ENCODE measurements at regions not wholly inside any gene's neighbourhood (a gene's known extent, or its start where the extent isn't known, plus 50 kb on each side); places are given as distances from the start of the nearest gene placed in this dataset.

DNA sequence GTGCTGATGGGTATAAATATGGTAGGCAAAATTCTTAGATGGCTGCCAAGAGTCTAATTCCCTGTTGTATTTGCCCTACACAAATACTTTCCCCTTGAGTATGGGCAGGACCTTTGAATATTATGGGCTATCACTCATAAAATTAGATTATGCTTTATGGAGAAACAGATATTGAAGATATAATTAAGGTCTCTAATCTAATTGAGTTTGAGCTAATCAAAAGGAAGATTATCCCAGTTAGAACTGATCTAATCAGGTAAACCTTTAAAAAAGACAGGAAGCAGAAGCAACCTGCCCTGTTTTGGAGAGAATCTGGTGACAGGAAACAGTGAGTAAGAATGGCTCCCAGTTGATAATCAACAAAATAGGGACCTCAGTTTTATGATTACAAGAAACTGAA lies 609.0 kb upstream of the PRMT6 start:
- no peak overlapping the region for H3K4me3 ChIP-seq (ENCODE audit: low read depth in 1 of 3, low read length in 3 of 3)
- no peak overlapping the region for H3K9ac ChIP-seq (ENCODE audit: low read depth in 1 of 2, low read length in 2 of 2)
- H3K9me3 ChIP-seq (ENCODE audit: control insufficient read depth in 4 of 4, low read length in 3 of 4), result no peaks in the 10 kb centered on the region
- DNase-seq (ENCODE audit: low spot score), result no peak
- no peak overlapping the region for H3K27ac ChIP-seq (ENCODE audit: low read depth in 1 of 2, low read length in 2 of 2)
- TF ChIP-seq ZBTB33 (IDR thresholded peaks at IDR 0.05), result no peak
- TF ChIP-seq, protein P1, sequence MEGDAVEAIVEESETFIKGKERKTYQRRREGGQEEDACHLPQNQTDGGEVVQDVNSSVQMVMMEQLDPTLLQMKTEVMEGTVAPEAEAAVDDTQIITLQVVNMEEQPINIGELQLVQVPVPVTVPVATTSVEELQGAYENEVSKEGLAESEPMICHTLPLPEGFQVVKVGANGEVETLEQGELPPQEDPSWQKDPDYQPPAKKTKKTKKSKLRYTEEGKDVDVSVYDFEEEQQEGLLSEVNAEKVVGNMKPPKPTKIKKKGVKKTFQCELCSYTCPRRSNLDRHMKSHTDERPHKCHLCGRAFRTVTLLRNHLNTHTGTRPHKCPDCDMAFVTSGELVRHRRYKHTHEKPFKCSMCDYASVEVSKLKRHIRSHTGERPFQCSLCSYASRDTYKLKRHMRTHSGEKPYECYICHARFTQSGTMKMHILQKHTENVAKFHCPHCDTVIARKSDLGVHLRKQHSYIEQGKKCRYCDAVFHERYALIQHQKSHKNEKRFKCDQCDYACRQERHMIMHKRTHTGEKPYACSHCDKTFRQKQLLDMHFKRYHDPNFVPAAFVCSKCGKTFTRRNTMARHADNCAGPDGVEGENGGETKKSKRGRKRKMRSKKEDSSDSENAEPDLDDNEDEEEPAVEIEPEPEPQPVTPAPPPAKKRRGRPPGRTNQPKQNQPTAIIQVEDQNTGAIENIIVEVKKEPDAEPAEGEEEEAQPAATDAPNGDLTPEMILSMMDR (IDR thresholded peaks at IDR 0.05; ENCODE audit: low read depth, low read length, missing input control), result no peak
- TF ChIP-seq YY1 (IDR thresholded peaks at IDR 0.05), result no peak
- TF ChIP-seq RXRA (IDR thresholded peaks at IDR 0.05), result no peak
- no peak for TF ChIP-seq JUND (IDR thresholded peaks at IDR 0.05)
- TF ChIP-seq NR2F2 (IDR thresholded peaks at IDR 0.05), result no peak
- no peak for TF ChIP-seq HNF4G (IDR thresholded peaks at IDR 0.05)
- TF ChIP-seq GABPA (IDR thresholded peaks at IDR 0.05 in 1 of 2, conservative IDR thresholded peaks at IDR 0.05 in 1 of 2), result no peak
- no peak for TF ChIP-seq MAX (IDR thresholded peaks at IDR 0.05)
- no peak for TF ChIP-seq SP1 (IDR thresholded peaks at IDR 0.05)
- TF ChIP-seq, protein P2, sequence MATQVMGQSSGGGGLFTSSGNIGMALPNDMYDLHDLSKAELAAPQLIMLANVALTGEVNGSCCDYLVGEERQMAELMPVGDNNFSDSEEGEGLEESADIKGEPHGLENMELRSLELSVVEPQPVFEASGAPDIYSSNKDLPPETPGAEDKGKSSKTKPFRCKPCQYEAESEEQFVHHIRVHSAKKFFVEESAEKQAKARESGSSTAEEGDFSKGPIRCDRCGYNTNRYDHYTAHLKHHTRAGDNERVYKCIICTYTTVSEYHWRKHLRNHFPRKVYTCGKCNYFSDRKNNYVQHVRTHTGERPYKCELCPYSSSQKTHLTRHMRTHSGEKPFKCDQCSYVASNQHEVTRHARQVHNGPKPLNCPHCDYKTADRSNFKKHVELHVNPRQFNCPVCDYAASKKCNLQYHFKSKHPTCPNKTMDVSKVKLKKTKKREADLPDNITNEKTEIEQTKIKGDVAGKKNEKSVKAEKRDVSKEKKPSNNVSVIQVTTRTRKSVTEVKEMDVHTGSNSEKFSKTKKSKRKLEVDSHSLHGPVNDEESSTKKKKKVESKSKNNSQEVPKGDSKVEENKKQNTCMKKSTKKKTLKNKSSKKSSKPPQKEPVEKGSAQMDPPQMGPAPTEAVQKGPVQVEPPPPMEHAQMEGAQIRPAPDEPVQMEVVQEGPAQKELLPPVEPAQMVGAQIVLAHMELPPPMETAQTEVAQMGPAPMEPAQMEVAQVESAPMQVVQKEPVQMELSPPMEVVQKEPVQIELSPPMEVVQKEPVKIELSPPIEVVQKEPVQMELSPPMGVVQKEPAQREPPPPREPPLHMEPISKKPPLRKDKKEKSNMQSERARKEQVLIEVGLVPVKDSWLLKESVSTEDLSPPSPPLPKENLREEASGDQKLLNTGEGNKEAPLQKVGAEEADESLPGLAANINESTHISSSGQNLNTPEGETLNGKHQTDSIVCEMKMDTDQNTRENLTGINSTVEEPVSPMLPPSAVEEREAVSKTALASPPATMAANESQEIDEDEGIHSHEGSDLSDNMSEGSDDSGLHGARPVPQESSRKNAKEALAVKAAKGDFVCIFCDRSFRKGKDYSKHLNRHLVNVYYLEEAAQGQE (IDR thresholded peaks at IDR 0.05), result no peak
- no peaks in the 10 kb centered on the region for H3K36me3 ChIP-seq (ENCODE audit: control insufficient read depth in 4 of 4, insufficient read depth in 3 of 4, low read depth in 1 of 4, low read length in 3 of 4)
- H3K27me3 ChIP-seq (ENCODE audit: control insufficient read depth in 4 of 4, insufficient read depth in 4 of 4, low read length in 3 of 4), result peaks cover 0 to 3% (median 0%) of the 10 kb centered on the region in 4 donors
- no peaks in the 10 kb centered on the region for H3K4me1 ChIP-seq (ENCODE audit: control insufficient read depth in 4 of 4, insufficient read depth in 4 of 4, low read length in 3 of 4)

GRCh38 chr1:106456832-106457231 lies 599.6 kb upstream of the PRMT6 start:
- Histone ChIP-seq H3K27ac (ENCODE audit: low read depth in 1 of 2, low read length in 2 of 2) (no peak overlapping the region), H3K4me1 (ENCODE audit: control insufficient read depth in 4 of 4, insufficient read depth in 4 of 4, low read length in 3 of 4) (no peaks in the 10 kb centered on the region), H3K9ac (ENCODE audit: low read depth in 1 of 2, low read length in 2 of 2) (no peak overlapping the region), H3K4me3 (ENCODE audit: low read depth in 1 of 3, low read length in 3 of 3) (no peak overlapping the region), H3K36me3 (ENCODE audit: control insufficient read depth in 4 of 4, insufficient read depth in 3 of 4, low read depth in 1 of 4, low read length in 3 of 4) (no peaks in the 10 kb centered on the region), H3K27me3 (ENCODE audit: control insufficient read depth in 4 of 4, insufficient read depth in 4 of 4, low read length in 3 of 4) (no peaks in the 10 kb centered on the region), H3K9me3 (ENCODE audit: control insufficient read depth in 4 of 4, low read length in 3 of 4) (no peaks in the 10 kb centered on the region)
- WGBS, result 51% methylated on average over 3 of the region's 3 CpGs
- TF ChIP-seq YY1 (IDR thresholded peaks at IDR 0.05) (no peak), FOXA1 (IDR thresholded peaks at IDR 0.05) (no peak), SP1 (IDR thresholded peaks at IDR 0.05) (no peak), EGR1 (IDR thresholded peaks at IDR 0.05; ENCODE audit: low read depth in 2 of 2) (no peak), HNF4A (conservative IDR thresholded peaks at IDR 0.05) (no peak), MAX (IDR thresholded peaks at IDR 0.05) (no peak), ZBTB33 (IDR thresholded peaks at IDR 0.05) (no peak), FOXA2 (IDR thresholded peaks at IDR 0.05) (no peak), RXRA (IDR thresholded peaks at IDR 0.05) (no peak)
- TF ChIP-seq, protein P2 (IDR thresholded peaks at IDR 0.05), result no peak
- DNase-seq (ENCODE audit: low spot score), result no peak

Measured in liver (tissue), 8 donors.